H1 (cell line): ENCODE measurements at regions not wholly inside any gene's neighbourhood (a gene's known extent, or its start where the extent isn't known, plus 50 kb on each side); places are given as distances from the start of the nearest gene placed in this dataset.

Experiments used
- CTCF ChIA-PET: fragments of 300-600 bp; sonication (Branson Sonifier 250); formaldehyde crosslinking; loops from one replicate; lab custom pipeline; 2021; ENCODE audit not compliant: partially characterized antibody; lab: Charles Lee
- POLR2A ChIA-PET: fragments of 300-600 bp; sonication (Branson Sonifier 250); formaldehyde crosslinking; loops from one replicate; lab custom pipeline; 2021; ENCODE audit warnings: inconsistent platforms; ENCODE audit not compliant: partially characterized antibody; lab: Charles Lee
- DNase-seq, 2 experiments: peaks; one replicate each; pipeline versions ENCODE4 v3.0.0 to v3.0.0-alpha.2; 2010 to 2022; ENCODE audit warnings: low spot score in 2 of 2, low read depth in 1 of 2, mixed read lengths in 1 of 2
- FAIRE-seq: peaks from 2 replicates; lab custom pipeline; 2011; peaks lifted over from hg19 to GRCh38; lab: Jason Lieb, UNC
- H2AFZ ChIP-seq: 2 replicates; pipeline ENCODE4 v1.8.1; 2012; ENCODE audit warnings: low read length, inconsistent platforms
- H2AK5ac ChIP-seq: 2 replicates; pipeline ENCODE4 v1.6.1; 2013; ENCODE audit warnings: low read depth, low read length
- H2BK120ac ChIP-seq: replicated peaks from 2 replicates; pipeline ENCODE3; 2013; ENCODE audit warnings: low read depth, low read length, inconsistent platforms
- H2BK12ac ChIP-seq: 2 replicates; pipeline ENCODE4 v1.6.1; 2013; ENCODE audit warnings: low read depth, low read length
- H2BK15ac ChIP-seq: 2 replicates; pipeline ENCODE4 v1.6.1; 2013; ENCODE audit warnings: low read length
- H2BK20ac ChIP-seq: 2 replicates; pipeline ENCODE4 v1.6.1; 2013; ENCODE audit warnings: low read length
- H2BK5ac ChIP-seq: 2 replicates; pipeline ENCODE4 v1.6.1; 2013; ENCODE audit warnings: low read depth, low read length
- H3K14ac ChIP-seq: 2 replicates; pipeline ENCODE4 v1.6.1; 2013; ENCODE audit warnings: inconsistent platforms; ENCODE audit not compliant: insufficient read length
- H3K18ac ChIP-seq: 2 replicates; pipeline ENCODE4 v1.6.1; 2013; ENCODE audit warnings: low read length; ENCODE audit errors: extremely low read depth
- H3K23ac ChIP-seq: 2 replicates; pipeline ENCODE4 v1.6.1; 2013; ENCODE audit warnings: inconsistent platforms; ENCODE audit not compliant: insufficient read length
- H3K23me2 ChIP-seq: 2 replicates; pipeline ENCODE4 v1.6.1; 2013; ENCODE audit warnings: low read depth, low read length
- H3K27ac ChIP-seq: 2 replicates; pipeline ENCODE4 v1.6.1; 2011; ENCODE audit warnings: low read depth, low read length, inconsistent platforms
- H3K27me3 ChIP-seq, 4 experiments: replicated peaks in 1 of 4; 1 replicate in 1 of 4; 2 replicates in 3 of 4; pipeline versions ENCODE4 v1.6.1 to v1.8.1; 2011 to 2013; ENCODE audit warnings: low read length in 3 of 4, mild to moderate bottlenecking in 3 of 4, inconsistent platforms in 2 of 4, mixed read lengths in 2 of 4, moderate library complexity in 1 of 4; ENCODE audit not compliant: control insufficient read depth in 3 of 4, insufficient read depth in 3 of 4; ENCODE audit errors: extremely low read depth in 1 of 4
- H3K36me3 ChIP-seq, 4 experiments: 2 replicates each; pipeline versions ENCODE4 v1.6.1 to v1.8.1; 2011 to 2013; ENCODE audit warnings: mild to moderate bottlenecking in 4 of 4, low read length in 3 of 4, moderate library complexity in 2 of 4, control low read depth in 1 of 4, inconsistent platforms in 1 of 4; ENCODE audit not compliant: insufficient read depth in 4 of 4, control insufficient read depth in 2 of 4
- H3K4ac ChIP-seq: replicated peaks from 2 replicates; pipeline ENCODE3; 2013; ENCODE audit warnings: low read length, low read depth, mixed read lengths, inconsistent platforms; ENCODE audit not compliant: insufficient read length
- H3K4me1 ChIP-seq, 4 experiments: replicated peaks in 1 of 4; 1 replicate in 1 of 4; 2 replicates in 3 of 4; pipeline versions ENCODE4 v1.6.1 to v1.8.1; 2011 to 2013; ENCODE audit warnings: low read length in 3 of 4, inconsistent platforms in 2 of 4, mixed read lengths in 1 of 4; ENCODE audit not compliant: insufficient read depth in 4 of 4, control insufficient read depth in 3 of 4
- H3K4me2 ChIP-seq, 2 experiments: 2 replicates each; pipeline versions ENCODE4 v1.6.1 to v1.8.1; 2011 to 2013; ENCODE audit warnings: low read depth in 2 of 2, low read length in 2 of 2, control low read depth in 1 of 2, inconsistent platforms in 1 of 2, mild to moderate bottlenecking in 1 of 2; ENCODE audit not compliant: insufficient read depth in 1 of 2
- H3K4me3 ChIP-seq, 4 experiments: fragments of 200-600, 300-600 bp in 1 of 4; sonication (generic), shearing (Covaris generic), sonication (Bioruptor Twin) in 1 of 4; 2 replicates each; pipeline versions ENCODE4 v1.5.1 to v1.8.1; 2011 to 2016; ENCODE audit warnings: low read length in 4 of 4, low read depth in 3 of 4, control low read depth in 2 of 4, inconsistent platforms in 2 of 4, mild to moderate bottlenecking in 2 of 4, mixed read lengths in 1 of 4, moderate library complexity in 1 of 4; ENCODE audit not compliant: insufficient read depth in 2 of 4; ENCODE audit errors: extremely low read depth in 1 of 4
- H3K56ac ChIP-seq: replicated peaks from 2 replicates; pipeline ENCODE3; 2013; ENCODE audit warnings: low read depth, mild to moderate bottlenecking, mixed read lengths, low read length, inconsistent platforms; ENCODE audit not compliant: insufficient read length
- H3K79me1 ChIP-seq: 2 replicates; pipeline ENCODE4 v1.6.1; 2013; ENCODE audit warnings: low read depth, low read length, control low read depth
- H3K79me2 ChIP-seq, 2 experiments: 2 replicates each; pipeline versions ENCODE4 v1.6.1 to v1.8.1; 2012 to 2013; ENCODE audit warnings: low read length in 2 of 2, mild to moderate bottlenecking in 2 of 2, inconsistent platforms in 1 of 2; ENCODE audit not compliant: insufficient read depth in 2 of 2, control insufficient read depth in 1 of 2
- H3K9ac ChIP-seq, 4 experiments: replicated peaks in 1 of 4; 1 replicate in 1 of 4; 2 replicates in 3 of 4; pipeline versions ENCODE4 v1.6.1 to v1.8.1; 2011 to 2013; ENCODE audit warnings: low read depth in 3 of 4, low read length in 3 of 4, control low read depth in 2 of 4, mild to moderate bottlenecking in 2 of 4, moderate library complexity in 2 of 4, inconsistent platforms in 1 of 4; ENCODE audit errors: extremely low read depth in 1 of 4
- H3K9me3 ChIP-seq, 2 experiments: 2 replicates each; pipeline versions ENCODE4 v1.6.1 to v1.8.1; 2012 to 2013; ENCODE audit warnings: mild to moderate bottlenecking in 2 of 2, moderate library complexity in 2 of 2, control low read depth in 1 of 2, inconsistent platforms in 1 of 2, low read depth in 1 of 2, low read length in 1 of 2, mixed read lengths in 1 of 2; ENCODE audit not compliant: insufficient read depth in 2 of 2
- H4K20me1 ChIP-seq, 2 experiments: replicated peaks in 1 of 2; 2 replicates each; pipeline versions ENCODE3 to v1.8.1; 2011 to 2013; ENCODE audit warnings: inconsistent platforms in 2 of 2, low read length in 2 of 2, mild to moderate bottlenecking in 1 of 2; ENCODE audit not compliant: insufficient read depth in 2 of 2, control insufficient read depth in 1 of 2
- H4K5ac ChIP-seq: 2 replicates; pipeline ENCODE4 v1.6.1; 2013; ENCODE audit warnings: low read length, low read depth, mixed read lengths, inconsistent platforms; ENCODE audit not compliant: insufficient read length
- H4K8ac ChIP-seq: 2 replicates; pipeline ENCODE4 v1.8.0; 2013; ENCODE audit warnings: mild to moderate bottlenecking, moderate library complexity, low read length, inconsistent platforms; ENCODE audit not compliant: insufficient read depth; ENCODE audit errors: extremely low read depth
- H4K91ac ChIP-seq: replicated peaks from 2 replicates; pipeline ENCODE3; 2013; ENCODE audit warnings: low read length, mixed read lengths, inconsistent platforms; ENCODE audit not compliant: insufficient read length
- KDM5A ChIP-seq: fragments of 200-600 bp; IDR thresholded peaks from 2 replicates; pipeline ENCODE4 v1.7.1; 2012; ENCODE audit warnings: mild to moderate bottlenecking, low read length, inconsistent platforms, mixed read lengths
- NRF1 ChIP-seq: IDR thresholded peaks from 2 replicates; pipeline ENCODE4 v1.6.1; 2011; ENCODE audit warnings: mild to moderate bottlenecking, low read depth, low read length, improper control_type of control experiment
- SP4 ChIP-seq: IDR thresholded peaks from 2 replicates; pipeline ENCODE4 v1.6.1; 2012; ENCODE audit warnings: low read length, inconsistent platforms
- TBP ChIP-seq: IDR thresholded peaks from 2 replicates; pipeline ENCODE4 v1.6.1; 2011; ENCODE audit warnings: low read depth, low read length, improper control_type of control experiment
- WGBS, 2 experiments: shearing (Covaris generic) in 1 of 2; methylation state at CpG; one replicate each; pipeline versions ENCODE4 v1.1.6 to v1.1.7; 2013 to 2015; ENCODE audit warnings: low lambda C conversion rate in 2 of 2, mixed read lengths in 2 of 2, inconsistent platforms in 1 of 2, low coverage in 1 of 2, missing lambda C conversion rate in 1 of 2; ENCODE audit not compliant: insufficient replicate concordance in 2 of 2, insufficient coverage in 1 of 2, insufficient read length in 1 of 2; ENCODE audit errors: extremely low coverage in 1 of 2, missing lambda C conversion rate in 1 of 2; 5-methylcytosine and 5-hydroxymethylcytosine counted together

GRCh38 chr14:42420071-42420470 lies 813.4 kb downstream of the LRFN5 start:
- TF ChIP-seq KDM5A: no peak
- TF ChIP-seq TBP: no peak
- TF ChIP-seq SP4: no peak
- no peak for TF ChIP-seq NRF1
- H4K20me1 ChIP-seq: no peaks in the 10 kb centered on the region
- no peak overlapping the region for H3K23ac ChIP-seq
- ChIA-PET POLR2A (no interaction called here), CTCF (no interaction called here)
- H3K36me3 ChIP-seq: no peaks in the 10 kb centered on the region
- no peak overlapping the region for H4K5ac ChIP-seq
- no peak overlapping the region for H4K91ac ChIP-seq
- H3K23me2 ChIP-seq: no peaks in the 10 kb centered on the region
- no peak for DNase-seq
- no peak overlapping the region for H2BK5ac ChIP-seq
- H3K56ac ChIP-seq: no peak overlapping the region
- H2AFZ ChIP-seq: no peak overlapping the region
- H3K4ac ChIP-seq: no peak overlapping the region
- no peak overlapping the region for H2BK20ac ChIP-seq
- H3K14ac ChIP-seq: no peak overlapping the region
- no peak overlapping the region for H2AK5ac ChIP-seq
- no peaks in the 10 kb centered on the region for H3K4me1 ChIP-seq
- no peak overlapping the region for H3K9ac ChIP-seq
- H3K27me3 ChIP-seq: no peaks in the 10 kb centered on the region
- H2BK120ac ChIP-seq: no peak overlapping the region
- H3K4me3 ChIP-seq: no peak overlapping the region
- H2BK15ac ChIP-seq: no peak overlapping the region
- FAIRE-seq: no peak
- WGBS, 2 experiments: 92% methylated on average over 1 of the region's 1 CpG; no CpG with 5 or more reads in 1 of the 2 experiments
- H3K79me2 ChIP-seq: no peaks in the 10 kb centered on the region
- no peak overlapping the region for H2BK12ac ChIP-seq
- no peak overlapping the region for H3K27ac ChIP-seq
- no peaks in the 10 kb centered on the region for H3K79me1 ChIP-seq
- H3K9me3 ChIP-seq: no peaks in the 10 kb centered on the region
- no peak overlapping the region for H4K8ac ChIP-seq
- no peak overlapping the region for H3K4me2 ChIP-seq
- H3K18ac ChIP-seq: no peak overlapping the region
